ENCODE measurements at regions not wholly inside any gene's neighbourhood (a gene's known extent, or its start where the extent isn't known, plus 50 kb on each side); places are given as distances from the start of the nearest gene placed in this dataset.

DNA sequence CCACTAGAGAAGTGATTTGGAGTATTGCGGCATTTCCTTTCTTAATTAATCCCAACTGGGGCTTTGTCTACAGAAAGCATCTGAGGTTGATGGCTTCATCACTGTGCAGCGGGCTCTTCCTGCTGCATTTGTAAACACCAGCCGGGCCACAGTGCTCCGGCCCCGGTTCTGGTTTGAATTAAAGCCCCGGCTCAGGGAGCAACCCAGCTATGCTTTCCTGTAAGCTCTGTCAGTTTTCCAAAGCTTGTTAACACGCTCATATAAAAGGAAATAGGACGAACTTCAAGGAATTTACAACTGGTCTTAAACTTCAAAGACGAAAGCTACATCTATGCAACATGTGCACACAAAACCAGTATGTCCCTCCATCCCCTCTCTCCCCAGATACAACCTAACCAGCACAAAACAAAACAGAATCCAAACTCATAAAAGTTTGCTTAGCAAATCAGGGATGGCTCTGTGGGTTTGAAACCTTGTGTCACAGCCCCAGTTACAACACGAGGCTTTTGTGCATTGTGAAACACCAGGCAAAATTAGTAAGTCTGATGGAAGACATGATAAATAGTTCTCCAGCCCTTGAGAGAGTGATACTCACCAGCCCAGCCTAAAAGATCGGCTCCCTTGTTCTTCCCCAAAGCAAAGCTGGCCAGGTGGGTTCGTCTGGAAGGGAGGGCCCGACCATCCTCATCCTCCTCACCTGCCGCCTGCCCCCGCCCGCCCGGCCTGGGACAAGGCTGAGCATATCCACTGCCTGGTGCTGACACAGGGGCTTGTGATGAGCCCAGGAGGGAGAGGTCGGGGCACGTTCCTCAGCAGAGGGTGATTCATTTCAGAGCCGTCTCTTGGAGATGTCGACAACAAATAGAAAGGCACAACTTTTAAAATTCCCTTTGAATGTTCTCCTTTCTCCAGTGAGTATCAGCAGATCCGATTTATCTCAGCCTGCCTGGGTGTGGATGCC lies 197.9 kb downstream of the TFAP2C start:
- peak overlapping the region; percentile 86 for H3K27ac Mint-ChIP-seq (ENCODE audit: low read depth, unreplicated experiment)
- H3K4me1 Mint-ChIP-seq (ENCODE audit: insufficient read depth, unreplicated experiment): peaks cover 8% of the 10 kb centered on the region
- no peaks in the 10 kb centered on the region for H3K36me3 Mint-ChIP-seq (ENCODE audit: insufficient read depth, unreplicated experiment)
- ChIA-PET POLR2A (interaction anchor here (0.7 to 2.6 kb wide), 6 partner anchors 10 to 197 kb away, joined by 3 to 12 read pairs (median 4); no protein-coding TSS in a partner anchor), CTCF (interaction anchor here (0.5 to 1.7 kb wide), 7 partner anchors 15 to 251 kb away, joined by 3 to 6 read pairs (median 3); no protein-coding TSS in a partner anchor)
- peak overlapping the region; percentile 56 for H3K4me3 Mint-ChIP-seq (ENCODE audit: unreplicated experiment)
- BruUV-seq (replicated peaks): TSS peak; percentile 60
- intact Hi-C loops (cut with micrococcal nuclease): no loop called here
- peaks cover 10% of the 10 kb centered on the region for H3K27me3 Mint-ChIP-seq (ENCODE audit: insufficient read depth, unreplicated experiment)
- H3K9me3 Mint-ChIP-seq (ENCODE audit: unreplicated experiment): no peaks in the 10 kb centered on the region
- TF ChIP-seq, protein P1, sequence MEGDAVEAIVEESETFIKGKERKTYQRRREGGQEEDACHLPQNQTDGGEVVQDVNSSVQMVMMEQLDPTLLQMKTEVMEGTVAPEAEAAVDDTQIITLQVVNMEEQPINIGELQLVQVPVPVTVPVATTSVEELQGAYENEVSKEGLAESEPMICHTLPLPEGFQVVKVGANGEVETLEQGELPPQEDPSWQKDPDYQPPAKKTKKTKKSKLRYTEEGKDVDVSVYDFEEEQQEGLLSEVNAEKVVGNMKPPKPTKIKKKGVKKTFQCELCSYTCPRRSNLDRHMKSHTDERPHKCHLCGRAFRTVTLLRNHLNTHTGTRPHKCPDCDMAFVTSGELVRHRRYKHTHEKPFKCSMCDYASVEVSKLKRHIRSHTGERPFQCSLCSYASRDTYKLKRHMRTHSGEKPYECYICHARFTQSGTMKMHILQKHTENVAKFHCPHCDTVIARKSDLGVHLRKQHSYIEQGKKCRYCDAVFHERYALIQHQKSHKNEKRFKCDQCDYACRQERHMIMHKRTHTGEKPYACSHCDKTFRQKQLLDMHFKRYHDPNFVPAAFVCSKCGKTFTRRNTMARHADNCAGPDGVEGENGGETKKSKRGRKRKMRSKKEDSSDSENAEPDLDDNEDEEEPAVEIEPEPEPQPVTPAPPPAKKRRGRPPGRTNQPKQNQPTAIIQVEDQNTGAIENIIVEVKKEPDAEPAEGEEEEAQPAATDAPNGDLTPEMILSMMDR (IDR thresholded peaks at IDR 0.05; ENCODE audit: unreplicated experiment): no peak
- DNase-seq (ENCODE audit: unreplicated experiment): peak; percentile 64

DNA sequence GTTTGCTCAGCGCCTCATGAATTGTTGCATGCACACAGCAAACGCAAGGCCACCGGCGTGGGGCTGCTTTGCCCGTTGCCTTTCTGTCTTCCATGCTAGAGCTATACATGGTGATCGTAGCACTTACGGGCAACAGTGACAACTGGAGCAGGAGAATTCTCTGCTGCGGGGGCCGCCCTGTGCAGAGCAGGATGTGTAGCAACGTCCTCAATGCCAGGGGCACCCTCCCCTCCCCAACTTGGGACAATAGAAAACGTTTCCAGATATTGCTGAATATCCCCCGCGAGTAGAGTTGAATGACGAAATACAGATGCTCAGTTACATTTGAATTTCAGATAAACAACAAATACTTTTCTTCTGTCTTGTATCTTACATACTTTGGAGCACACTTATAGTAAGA lies 198.7 kb downstream of the TFAP2C start:
- TF ChIP-seq, protein P1 (IDR thresholded peaks at IDR 0.05; ENCODE audit: unreplicated experiment): no peak
- Mint-ChIP-seq H3K4me3 (ENCODE audit: unreplicated experiment) (no peak overlapping the region), H3K9me3 (ENCODE audit: unreplicated experiment) (no peaks in the 10 kb centered on the region), H3K27me3 (ENCODE audit: insufficient read depth, unreplicated experiment) (peaks cover 10% of the 10 kb centered on the region), H3K27ac (ENCODE audit: low read depth, unreplicated experiment) (peak overlapping the region; percentile 86), H3K4me1 (ENCODE audit: insufficient read depth, unreplicated experiment) (peaks cover 8% of the 10 kb centered on the region), H3K36me3 (ENCODE audit: insufficient read depth, unreplicated experiment) (peaks cover 6% of the 10 kb centered on the region)
- no peak for DNase-seq (ENCODE audit: unreplicated experiment)
- ChIA-PET POLR2A (interaction anchor here (0.7 to 2.6 kb wide), 4 partner anchors 33 to 198 kb away, joined by 3 to 12 read pairs (median 3); no protein-coding TSS in a partner anchor), CTCF (interaction anchor here (1.0 to 1.5 kb wide), 2 partner anchors 16 to 52 kb away, joined by 4 to 5 read pairs; no protein-coding TSS in a partner anchor)
- intact Hi-C loops (cut with micrococcal nuclease): no loop called here
- BruUV-seq (replicated peaks): no TSS peak

DNA sequence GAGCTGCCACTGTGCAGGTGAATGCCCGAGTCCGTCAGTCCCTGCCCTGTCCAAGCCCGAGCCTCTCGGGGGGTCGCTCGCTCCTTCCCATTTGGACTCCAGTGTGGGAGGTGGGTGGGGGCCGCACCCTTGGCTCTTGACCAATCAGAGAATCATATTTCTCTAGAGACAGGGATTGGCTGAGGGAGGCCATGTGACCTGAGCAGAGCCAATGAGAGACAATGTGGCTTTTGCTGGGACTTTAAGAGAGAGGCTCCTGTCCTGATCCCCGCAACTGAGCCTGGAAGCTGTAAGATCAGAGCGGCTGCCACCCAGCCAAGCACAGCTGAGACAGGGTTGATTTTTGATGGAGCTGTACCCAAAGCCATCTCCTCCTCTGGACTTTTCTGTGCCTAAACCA lies 199.3 kb downstream of the TFAP2C start:
- TF ChIP-seq, protein P1 (IDR thresholded peaks at IDR 0.05; ENCODE audit: unreplicated experiment): no peak
- POLR2A ChIA-PET: no interaction called here
- CTCF ChIA-PET: interaction anchor here (0.6 to 1.0 kb wide), 3 partner anchors 23 to 145 kb away, joined by 3 to 4 read pairs (median 3); no protein-coding TSS in a partner anchor
- no TSS peak for BruUV-seq (replicated peaks)
- no peaks in the 10 kb centered on the region for H3K9me3 Mint-ChIP-seq (ENCODE audit: unreplicated experiment)
- DNase-seq (ENCODE audit: unreplicated experiment): no peak
- no peak overlapping the region for H3K27ac Mint-ChIP-seq (ENCODE audit: low read depth, unreplicated experiment)
- no peak overlapping the region for H3K4me3 Mint-ChIP-seq (ENCODE audit: unreplicated experiment)
- H3K4me1 Mint-ChIP-seq (ENCODE audit: insufficient read depth, unreplicated experiment): peaks cover 8% of the 10 kb centered on the region
- intact Hi-C loops (cut with micrococcal nuclease): no loop called here
- peaks cover 6% of the 10 kb centered on the region for H3K36me3 Mint-ChIP-seq (ENCODE audit: insufficient read depth, unreplicated experiment)
- peaks cover 10% of the 10 kb centered on the region for H3K27me3 Mint-ChIP-seq (ENCODE audit: insufficient read depth, unreplicated experiment)

DNA sequence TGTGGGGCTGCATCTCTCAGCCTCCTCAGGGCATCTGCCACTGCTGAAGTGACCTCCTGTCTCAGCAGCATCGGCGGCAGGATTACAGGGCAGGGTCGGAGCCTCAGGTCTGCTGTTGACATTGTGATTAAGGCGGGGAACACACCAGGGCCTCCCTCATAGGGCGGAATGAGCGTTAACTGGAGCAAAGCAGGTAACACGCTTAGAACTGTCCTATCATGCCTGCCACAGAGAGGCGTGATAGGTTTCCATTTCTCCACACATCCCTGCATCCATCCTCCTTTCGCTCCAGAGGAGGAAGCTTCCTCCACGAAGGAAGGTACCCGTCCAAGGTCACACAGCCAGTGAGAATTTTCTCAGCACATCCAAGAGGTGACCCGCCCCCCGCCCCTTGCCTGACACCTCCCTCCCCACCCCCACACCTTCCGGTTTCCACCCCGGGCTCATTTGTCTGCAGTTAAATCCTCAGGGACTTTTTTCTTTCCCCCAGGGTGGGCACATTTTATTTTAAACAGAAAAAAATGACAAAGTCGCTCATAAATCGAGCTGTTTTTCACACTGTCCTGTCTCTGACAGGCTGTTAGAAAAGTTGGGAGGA lies 200.8 kb downstream of the TFAP2C start:
- Mint-ChIP-seq H3K4me3 (ENCODE audit: unreplicated experiment) (no peak overlapping the region), H3K27me3 (ENCODE audit: insufficient read depth, unreplicated experiment) (peaks cover 10% of the 10 kb centered on the region), H3K27ac (ENCODE audit: low read depth, unreplicated experiment) (no peak overlapping the region), H3K9me3 (ENCODE audit: unreplicated experiment) (no peaks in the 10 kb centered on the region), H3K4me1 (ENCODE audit: insufficient read depth, unreplicated experiment) (peaks cover 8% of the 10 kb centered on the region), H3K36me3 (ENCODE audit: insufficient read depth, unreplicated experiment) (peaks cover 6% of the 10 kb centered on the region)
- CTCF ChIA-PET: interaction anchor here (0.6 to 0.9 kb wide), 2 partner anchors 279 to 1424 kb away, joined by 3 to 4 read pairs; no protein-coding TSS in a partner anchor
- no TSS peak for BruUV-seq (replicated peaks)
- POLR2A ChIA-PET: interaction anchor here (0.6 to 1.3 kb wide), 2 partner anchors 42 to 158 kb away, joined by 3 read pairs; no protein-coding TSS in a partner anchor
- TF ChIP-seq, protein P1 (IDR thresholded peaks at IDR 0.05; ENCODE audit: unreplicated experiment): no peak
- intact Hi-C loops (cut with micrococcal nuclease): no loop called here
- DNase-seq (ENCODE audit: unreplicated experiment): no peak
